NCI-H1417 treated with DMSO at 0.1 percent for 48 hours (cell line): ENCODE measurements at regions not wholly inside any gene's neighbourhood (a gene's known extent, or its start where the extent isn't known, plus 50 kb on each side); places are given as distances from the start of the nearest gene placed in this dataset.

Experiments used
- DNase-seq: peaks from one replicate; lab custom pipeline; 2025; lab: John Stamatoyannopoulos, UW

GRCh38 chr11:128365044-128365443 is 222.3 kb downstream of the ETS1 start:
- no peak for DNase-seq

GRCh38 chr11:128361451-128362020 is 225.8 kb downstream of the ETS1 start:
- DNase-seq: no peak

- DNase-seq: no peak
Measured at GRCh38 chr11:128359515-128359914, 227.8 kb downstream of the ETS1 start.

GRCh38 chr11:128357073-128357472 is 230.3 kb downstream of the ETS1 start:
- no peak for DNase-seq

GRCh38 chr11:128355558-128355957 is 231.8 kb downstream of the ETS1 start:
- DNase-seq: no peak

- no peak for DNase-seq
Measured at GRCh38 chr11:128354476-128354875, 232.9 kb downstream of the ETS1 start.

- no peak for DNase-seq
Measured at GRCh38 chr11:128351168-128351567, 236.2 kb downstream of the ETS1 start.

GRCh38 chr11:128349650-128350299 is 237.6 kb downstream of the ETS1 start:
- DNase-seq: no peak

- no peak for DNase-seq
Measured at GRCh38 chr11:128346804-128347203, 240.6 kb downstream of the ETS1 start.

- DNase-seq: no peak
Measured at GRCh38 chr11:128345316-128345715, 242.0 kb downstream of the ETS1 start.

GRCh38 chr11:128343870-128344269 is 243.5 kb downstream of the ETS1 start:
- DNase-seq: no peak

- no peak for DNase-seq
Measured at GRCh38 chr11:128343135-128343514, 244.2 kb downstream of the ETS1 start.

- DNase-seq: peak; percentile 43
Measured at GRCh38 chr11:128342511-128343134, 244.7 kb downstream of the ETS1 start.

- DNase-seq: no peak
Measured at GRCh38 chr11:128341280-128342248, 245.8 kb downstream of the ETS1 start.

- DNase-seq: no peak
Measured at GRCh38 chr11:128339792-128340191, 247.6 kb downstream of the ETS1 start.

GRCh38 chr11:128338811-128339210 is 248.5 kb downstream of the ETS1 start:
- DNase-seq: no peak

GRCh38 chr11:128336203-128336602 is 251.2 kb downstream of the ETS1 start:
- no peak for DNase-seq

GRCh38 chr11:128335729-128336128 is 251.6 kb downstream of the ETS1 start:
- no peak for DNase-seq

- no peak for DNase-seq
Measured at GRCh38 chr11:128334311-128335044, 252.9 kb downstream of the ETS1 start.

GRCh38 chr11:128331317-128331716 is 256.0 kb downstream of the ETS1 start:
- no peak for DNase-seq

GRCh38 chr11:128330203-128330602 is 257.2 kb downstream of the ETS1 start:
- no peak for DNase-seq
